Uterus (tissue), 2 donors: ENCODE measurements at regions not wholly inside any gene's neighbourhood (a gene's known extent, or its start where the extent isn't known, plus 50 kb on each side); places are given as distances from the start of the nearest gene placed in this dataset.

Source experiments
- POLR2A ChIP-seq, 2 donors: fragments of 450-650 bp; IDR thresholded peaks; one replicate each; pipeline ENCODE4 v1.6.1; 2016; ENCODE audit warnings: antibody characterized with exemption in 2 of 2, mild to moderate bottlenecking in 1 of 2, moderate library complexity in 1 of 2
- TF ChIP-seq, protein P1 (sequence below), 4 experiments: fragments of 200-600 bp in 2 of 4; fragments of 450-650 bp in 2 of 4; sonication (generic) in 2 of 4; IDR thresholded peaks; one replicate each; pipeline ENCODE4 v1.5.1; 2016 to 2019; ENCODE audit warnings: antibody characterized with exemption in 4 of 4, mild to moderate bottlenecking in 2 of 4, moderate library complexity in 1 of 4

DNA sequence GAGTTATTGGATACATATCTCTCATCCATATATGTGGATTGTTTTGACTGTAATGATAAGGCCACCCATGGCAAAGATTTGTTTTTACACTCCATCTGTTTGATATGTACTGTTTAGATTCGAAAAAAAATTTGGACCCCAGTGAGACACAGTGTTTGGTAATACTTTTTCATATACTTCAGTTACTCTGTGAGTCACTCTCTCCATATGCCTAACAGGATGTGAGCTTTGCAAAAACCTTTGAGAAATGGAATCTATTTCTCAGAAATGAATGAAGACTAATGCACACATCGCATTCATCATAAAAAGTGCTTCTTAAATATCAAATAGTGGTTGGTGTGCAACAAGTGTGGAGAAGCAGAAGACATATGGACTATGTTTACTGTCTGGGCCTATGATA, 781.5 kb downstream of the SLC6A15 start:
- no peak for TF ChIP-seq POLR2A (IDR thresholded peaks at IDR 0.05)
- TF ChIP-seq, protein P1, sequence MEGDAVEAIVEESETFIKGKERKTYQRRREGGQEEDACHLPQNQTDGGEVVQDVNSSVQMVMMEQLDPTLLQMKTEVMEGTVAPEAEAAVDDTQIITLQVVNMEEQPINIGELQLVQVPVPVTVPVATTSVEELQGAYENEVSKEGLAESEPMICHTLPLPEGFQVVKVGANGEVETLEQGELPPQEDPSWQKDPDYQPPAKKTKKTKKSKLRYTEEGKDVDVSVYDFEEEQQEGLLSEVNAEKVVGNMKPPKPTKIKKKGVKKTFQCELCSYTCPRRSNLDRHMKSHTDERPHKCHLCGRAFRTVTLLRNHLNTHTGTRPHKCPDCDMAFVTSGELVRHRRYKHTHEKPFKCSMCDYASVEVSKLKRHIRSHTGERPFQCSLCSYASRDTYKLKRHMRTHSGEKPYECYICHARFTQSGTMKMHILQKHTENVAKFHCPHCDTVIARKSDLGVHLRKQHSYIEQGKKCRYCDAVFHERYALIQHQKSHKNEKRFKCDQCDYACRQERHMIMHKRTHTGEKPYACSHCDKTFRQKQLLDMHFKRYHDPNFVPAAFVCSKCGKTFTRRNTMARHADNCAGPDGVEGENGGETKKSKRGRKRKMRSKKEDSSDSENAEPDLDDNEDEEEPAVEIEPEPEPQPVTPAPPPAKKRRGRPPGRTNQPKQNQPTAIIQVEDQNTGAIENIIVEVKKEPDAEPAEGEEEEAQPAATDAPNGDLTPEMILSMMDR (IDR thresholded peaks at IDR 0.05), result no peak
